NOMO-1 treated with DMSO at 0.1 percent for 48 hours (cell line): ENCODE measurements at regions not wholly inside any gene's neighbourhood (a gene's known extent, or its start where the extent isn't known, plus 50 kb on each side); places are given as distances from the start of the nearest gene placed in this dataset.
"Not testable (repeated sequence)": the region's sequence is repeated elsewhere in the genome, so short reads cannot be mapped to it uniquely, and the experiment has no call there.

Experiments
- DNase-seq: peaks from one replicate; lab custom pipeline; 2025; ENCODE audit not compliant: unreplicated experiment; lab: John Stamatoyannopoulos, UW

- DNase-seq = no peak
Observed at GRCh38 chr2:182548031-182548950, 121.5 kb upstream of the PDE1A start.

- DNase-seq = no peak
Observed at GRCh38 chr2:182550234-182550633, 123.4 kb upstream of the PDE1A start.

GRCh38 chr2:182552232-182552631 is 125.4 kb upstream of the PDE1A start:
- DNase-seq = not testable (repeated sequence)

GRCh38 chr2:182552785-182553184 is 125.9 kb upstream of the PDE1A start:
- not testable (repeated sequence) for DNase-seq

- peak; percentile 83 for DNase-seq
Observed at GRCh38 chr2:182553483-182553882, 126.6 kb upstream of the PDE1A start.

- no peak for DNase-seq
Observed at GRCh38 chr2:182554950-182555349, 128.1 kb upstream of the PDE1A start.

- DNase-seq = no peak
Observed at GRCh38 chr2:182558564-182558963, 131.7 kb upstream of the PDE1A start.

- no peak for DNase-seq
Observed at GRCh38 chr2:182559623-182560022, 132.8 kb upstream of the PDE1A start.

- DNase-seq = no peak
Observed at GRCh38 chr2:182565911-182566567, 139.2 kb upstream of the PDE1A start.

- no peak for DNase-seq
Observed at GRCh38 chr2:182573553-182573952, 142.5 kb upstream of the DNAJC10 start.

- no peak for DNase-seq
Observed at GRCh38 chr2:182577816-182578215, 138.2 kb upstream of the DNAJC10 start.

GRCh38 chr2:182581196-182581935 is 134.7 kb upstream of the DNAJC10 start:
- no peak for DNase-seq

- DNase-seq = no peak
Observed at GRCh38 chr2:182584462-182584861, 131.6 kb upstream of the DNAJC10 start.

- DNase-seq = no peak
Observed at GRCh38 chr2:182585001-182585400, 131.1 kb upstream of the DNAJC10 start.

- DNase-seq = no peak
Observed at GRCh38 chr2:182585430-182585829, 130.6 kb upstream of the DNAJC10 start.

- no peak for DNase-seq
Observed at GRCh38 chr2:182586426-182586825, 129.6 kb upstream of the DNAJC10 start.

- no peak for DNase-seq
Observed at GRCh38 chr2:182587831-182588230, 128.2 kb upstream of the DNAJC10 start.

- no peak for DNase-seq
Observed at GRCh38 chr2:182589121-182589520, 126.9 kb upstream of the DNAJC10 start.

- no peak for DNase-seq
Observed at GRCh38 chr2:182591774-182592173, 124.3 kb upstream of the DNAJC10 start.

- no peak for DNase-seq
Observed at GRCh38 chr2:182592691-182593393, 123.2 kb upstream of the DNAJC10 start.

- no peak for DNase-seq
Observed at GRCh38 chr2:182593394-182593975, 122.6 kb upstream of the DNAJC10 start.
